GM19238 (cell line): ENCODE measurements at regions not wholly inside any gene's neighbourhood (a gene's known extent, or its start where the extent isn't known, plus 50 kb on each side); places are given as distances from the start of the nearest gene placed in this dataset.

Experiments used
- DNase-seq: peaks from one replicate; pipeline ENCODE4 v3.0.0; 2011; ENCODE audit warnings: low spot score; ENCODE audit not compliant: insufficient read length

DNA sequence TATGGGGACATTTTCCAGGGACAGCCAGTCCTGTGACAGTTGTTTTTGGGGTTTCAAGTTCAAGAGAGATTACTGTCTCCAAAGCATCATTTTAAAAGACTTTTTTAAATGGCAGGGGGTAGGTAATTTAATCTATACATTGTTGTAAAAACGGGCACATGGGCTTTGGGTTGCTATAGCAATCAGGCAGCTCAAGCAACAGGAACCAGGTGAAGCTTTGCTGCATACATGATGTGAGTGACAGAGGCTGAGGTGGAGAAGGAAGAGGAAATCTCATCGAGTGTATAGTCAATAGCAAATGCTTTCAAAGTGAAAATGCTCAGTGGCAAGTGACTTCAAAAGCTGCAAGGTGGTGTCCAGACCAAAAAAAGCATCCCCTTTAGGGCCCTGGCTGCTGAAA is 277.4 kb upstream of the JAG1 start:
- DNase-seq: no peak

GRCh38 chr20:10951904-10952303 is 278.1 kb upstream of the JAG1 start:
- DNase-seq: no peak

GRCh38 chr20:10953437-10953836 is 279.6 kb upstream of the JAG1 start:
- DNase-seq: no peak

DNA sequence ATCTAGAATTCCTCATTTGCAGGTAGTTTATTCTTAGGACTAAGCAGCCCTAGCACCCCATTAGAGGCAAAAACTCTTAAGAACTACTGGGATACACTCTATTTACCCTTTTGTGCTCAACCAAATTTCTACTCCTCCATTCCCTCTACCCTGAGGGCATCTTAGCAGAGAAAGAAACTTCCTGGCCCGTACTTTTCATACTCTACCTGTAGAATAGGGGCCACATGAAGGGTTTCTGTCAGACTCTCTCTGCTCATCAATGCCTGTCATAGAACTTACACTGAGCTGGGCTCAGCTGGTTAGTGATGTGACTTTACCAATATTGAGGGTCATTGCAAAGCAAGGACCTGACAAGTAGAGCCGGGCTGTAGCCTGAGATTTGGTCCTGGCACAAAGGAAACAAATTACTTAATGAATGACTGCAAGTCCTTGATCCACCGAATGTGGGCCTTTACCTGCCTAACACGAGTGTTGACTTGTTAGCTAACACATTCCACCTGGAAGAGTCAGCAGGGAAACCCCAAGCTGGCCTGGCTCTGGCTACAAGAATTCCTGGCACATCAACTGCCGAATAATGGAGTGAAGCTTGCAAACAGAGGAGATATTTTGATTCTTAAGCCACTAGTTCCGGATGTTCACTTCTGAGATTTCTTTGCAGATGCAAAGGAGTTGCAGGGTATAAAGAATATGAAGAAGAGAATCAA is 280.5 kb upstream of the JAG1 start:
- DNase-seq: no peak

GRCh38 chr20:10954908-10955580 is 281.2 kb upstream of the JAG1 start:
- DNase-seq: no peak

DNA sequence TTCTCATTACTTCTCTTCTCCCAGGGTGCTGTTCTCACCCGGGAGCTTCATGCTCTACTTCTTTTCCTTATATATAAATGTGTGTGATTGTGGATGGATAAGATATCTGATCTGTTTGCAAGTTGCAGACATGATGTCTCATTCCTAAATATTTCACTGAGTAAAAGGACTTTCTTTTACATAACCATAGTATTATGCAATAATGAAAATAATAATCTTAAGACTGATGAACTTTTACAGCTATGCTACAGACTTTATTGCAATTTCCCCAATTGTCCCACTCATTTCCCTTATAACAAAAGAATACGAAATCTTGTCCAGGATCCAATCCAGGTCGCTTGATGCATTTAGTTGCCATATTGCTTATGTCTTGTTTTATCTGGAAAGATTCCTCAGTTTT is 284.5 kb upstream of the JAG1 start:
- no peak for DNase-seq

DNA sequence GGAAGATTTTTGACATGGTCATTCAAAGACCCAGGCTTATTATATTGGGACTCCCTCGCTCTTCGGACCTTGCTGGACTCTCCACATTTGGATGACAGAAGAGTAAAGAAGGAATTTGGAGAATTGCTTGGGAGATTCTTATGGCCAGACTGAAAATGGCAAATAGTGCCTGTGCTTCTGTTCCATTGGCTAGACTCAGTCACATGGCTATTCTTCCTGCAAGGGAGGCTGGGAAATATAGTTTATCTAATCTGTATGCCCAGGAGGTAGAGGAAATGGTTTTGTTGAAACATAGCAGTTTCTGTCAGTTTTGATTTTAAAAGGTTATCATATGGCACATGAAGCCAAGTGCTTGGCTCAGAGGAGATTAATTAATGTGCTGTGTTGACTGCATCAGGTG is 286.6 kb upstream of the JAG1 start:
- no peak for DNase-seq

GRCh38 chr20:10961651-10962288 is 288.0 kb upstream of the JAG1 start:
- DNase-seq: no peak

- DNase-seq: no peak
Measured at GRCh38 chr20:10962937-10963336, 289.1 kb upstream of the JAG1 start.

GRCh38 chr20:10963717-10964266 is 290.0 kb upstream of the JAG1 start:
- DNase-seq: no peak

- no peak for DNase-seq
Measured at GRCh38 chr20:10965936-10966470, 292.2 kb upstream of the JAG1 start.

DNA sequence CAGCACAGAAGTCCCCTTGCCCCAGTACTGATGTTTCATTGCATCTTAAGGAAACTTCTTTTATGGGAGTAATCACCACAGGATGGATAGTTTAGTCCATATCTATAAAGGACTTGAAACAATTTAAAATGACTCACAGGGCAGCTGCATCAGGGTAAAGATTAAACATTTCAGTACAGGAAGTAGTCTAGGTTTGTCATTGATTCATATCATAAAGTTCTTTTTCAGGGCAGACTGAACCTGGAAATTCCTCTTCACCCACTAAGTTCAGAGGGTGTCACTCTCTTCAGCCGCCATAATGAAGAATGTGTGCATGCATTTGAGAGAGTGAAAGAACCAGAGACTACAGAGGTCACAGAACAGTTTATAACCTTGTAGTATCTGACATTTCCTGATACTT is 296.3 kb upstream of the JAG1 start:
- no peak for DNase-seq

- DNase-seq: no peak
Measured at GRCh38 chr20:10971096-10971495, 297.3 kb upstream of the JAG1 start.

DNA sequence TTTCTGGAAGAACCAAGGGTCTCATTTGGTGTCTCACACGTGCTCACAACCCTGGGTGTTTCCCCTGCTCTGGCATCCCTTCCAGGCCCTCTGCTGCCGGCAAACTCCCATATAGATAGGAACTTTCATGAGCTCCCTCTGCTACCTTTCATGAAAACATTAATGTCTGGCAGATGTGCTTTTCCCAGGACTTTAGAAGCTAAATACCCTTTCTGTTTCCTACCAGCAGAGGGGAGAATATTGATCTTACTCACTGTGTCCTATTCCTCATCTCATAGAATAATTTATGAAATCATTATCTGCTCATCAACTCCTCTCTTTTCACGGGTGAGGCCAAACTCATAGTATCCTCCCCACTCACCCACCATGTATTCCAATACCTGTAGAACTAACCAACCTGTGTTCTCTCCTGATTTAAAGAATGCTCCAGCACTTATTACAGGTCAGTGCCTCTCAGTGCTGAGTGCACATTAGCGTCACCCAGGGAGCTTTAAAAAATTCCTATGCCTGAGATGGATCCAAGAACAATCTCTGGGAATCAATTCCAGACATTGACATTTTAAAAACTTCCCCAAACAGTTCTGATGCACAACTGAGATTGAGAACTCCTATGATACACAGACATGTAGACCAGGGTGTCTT is 298.5 kb upstream of the JAG1 start:
- DNase-seq: no peak

GRCh38 chr20:10976051-10976450 is 302.3 kb upstream of the JAG1 start:
- DNase-seq: no peak

DNA sequence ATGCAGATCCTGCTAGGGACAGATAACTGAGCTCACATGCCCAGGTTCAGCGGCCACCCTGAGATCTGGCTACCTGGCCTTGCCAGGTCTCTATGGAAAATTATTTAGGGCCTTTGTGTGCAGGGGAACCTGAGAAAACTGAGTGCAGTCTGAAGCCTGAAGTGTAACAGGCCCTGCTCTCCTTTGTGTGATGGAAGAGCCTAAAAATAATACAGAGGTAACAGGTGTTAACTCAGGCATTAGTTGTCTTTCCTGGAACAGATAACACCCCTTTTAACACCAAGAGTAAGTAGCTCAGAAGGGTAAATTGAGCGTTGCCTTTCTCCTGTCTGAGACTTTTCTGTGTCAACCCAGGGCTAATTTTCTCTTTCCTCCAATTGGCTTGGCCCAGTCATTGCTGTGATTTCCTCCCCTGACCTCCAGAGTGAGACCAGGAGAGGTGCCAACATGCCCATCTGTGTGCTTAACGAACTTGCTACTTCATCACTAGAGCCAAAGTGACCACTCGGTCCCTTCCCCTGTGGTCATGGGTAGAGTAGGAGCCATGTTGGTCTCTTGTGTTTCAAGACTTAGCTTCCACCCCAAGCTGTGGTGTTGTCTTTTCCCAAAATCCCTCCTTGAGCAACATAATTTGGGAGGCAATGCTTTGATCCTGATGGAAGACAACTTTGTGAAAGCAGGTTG is 304.4 kb upstream of the JAG1 start:
- DNase-seq: no peak

GRCh38 chr20:10978713-10979112 is 304.9 kb upstream of the JAG1 start:
- no peak for DNase-seq

DNA sequence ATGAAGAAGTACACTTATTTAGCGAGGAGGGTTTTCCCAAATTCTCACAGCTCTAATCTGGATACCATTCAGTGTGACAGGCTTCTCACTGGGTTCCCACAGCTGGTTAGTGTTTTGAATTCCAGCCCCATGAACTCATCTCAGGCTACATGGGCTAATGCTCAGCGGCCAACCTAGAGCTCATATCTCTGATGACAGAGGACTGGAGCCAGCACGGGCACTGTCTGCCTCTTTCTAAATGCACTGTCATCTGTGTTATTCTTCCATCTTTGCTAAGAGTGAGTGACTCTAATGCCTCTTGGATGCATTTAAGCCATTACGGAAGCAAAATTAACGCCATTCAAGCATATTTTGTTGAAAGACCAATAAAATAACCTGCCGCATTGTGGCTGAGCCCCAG is 308.9 kb upstream of the JAG1 start:
- no peak for DNase-seq

- no peak for DNase-seq
Measured at GRCh38 chr20:10984294-10984693, 310.5 kb upstream of the JAG1 start.

- no peak for DNase-seq
Measured at GRCh38 chr20:10984913-10985312, 311.1 kb upstream of the JAG1 start.

GRCh38 chr20:10985536-10985935 is 311.7 kb upstream of the JAG1 start:
- DNase-seq: no peak
